Inferior parietal cortex (tissue), 1 donor: ENCODE measurements at regions not wholly inside any gene's neighbourhood (a gene's known extent, or its start where the extent isn't known, plus 50 kb on each side); places are given as distances from the start of the nearest gene placed in this dataset.
"Not testable (repeated sequence)": the region's sequence is repeated elsewhere in the genome, so short reads cannot be mapped to it uniquely, and the experiment has no call there.

Experiments used
- DNase-seq: peaks from one replicate; pipeline ENCODE4 v3.0.0-alpha.2; 2016; ENCODE audit errors: extremely low spot score

DNA sequence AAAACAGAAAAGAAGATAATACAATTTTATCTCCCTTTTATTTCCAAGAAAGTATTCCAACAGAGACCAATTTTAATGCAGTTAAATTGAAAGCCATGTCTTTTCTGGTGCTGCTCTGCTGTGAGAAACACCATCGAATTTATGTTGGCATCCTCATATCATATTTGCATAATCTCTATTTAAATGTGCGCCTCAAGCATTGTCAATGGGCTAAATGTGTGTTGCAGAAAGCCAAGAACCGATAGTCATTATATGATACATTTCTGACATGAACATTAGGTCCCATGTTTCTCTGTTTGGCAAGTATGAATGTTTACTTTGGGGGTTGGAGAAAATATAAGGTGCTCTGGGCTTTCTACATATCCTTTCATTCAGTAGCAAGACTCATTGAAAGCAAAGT lies 1023.5 kb upstream of the CELF2 start:
- DNase-seq: no peak

GRCh38 chr10:9999627-10000026 lies 1018.0 kb upstream of the CELF2 start:
- peak; percentile 44 for DNase-seq

- no peak for DNase-seq
Measured at GRCh38 chr10:10007957-10008356, 1009.7 kb upstream of the CELF2 start.

DNA sequence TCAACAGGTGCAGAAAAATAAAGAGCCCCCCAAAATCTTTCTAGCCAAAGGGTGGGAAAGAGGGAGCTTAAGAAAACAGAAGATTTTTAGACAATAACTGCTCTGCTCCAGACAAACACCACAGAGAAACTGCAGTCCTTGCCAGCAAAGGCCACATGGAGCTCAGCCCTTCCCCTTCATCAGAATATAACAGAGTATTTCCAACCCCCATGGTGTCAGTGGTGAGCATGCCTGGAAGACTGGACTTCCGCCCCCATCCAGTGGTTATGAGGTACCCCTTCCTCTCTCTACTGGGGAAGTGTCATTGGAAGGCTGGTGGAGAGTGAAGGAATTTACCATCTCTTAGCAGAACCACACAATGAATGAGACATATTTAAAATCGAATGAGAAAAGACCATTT lies 1007.3 kb upstream of the CELF2 start:
- no peak for DNase-seq

DNA sequence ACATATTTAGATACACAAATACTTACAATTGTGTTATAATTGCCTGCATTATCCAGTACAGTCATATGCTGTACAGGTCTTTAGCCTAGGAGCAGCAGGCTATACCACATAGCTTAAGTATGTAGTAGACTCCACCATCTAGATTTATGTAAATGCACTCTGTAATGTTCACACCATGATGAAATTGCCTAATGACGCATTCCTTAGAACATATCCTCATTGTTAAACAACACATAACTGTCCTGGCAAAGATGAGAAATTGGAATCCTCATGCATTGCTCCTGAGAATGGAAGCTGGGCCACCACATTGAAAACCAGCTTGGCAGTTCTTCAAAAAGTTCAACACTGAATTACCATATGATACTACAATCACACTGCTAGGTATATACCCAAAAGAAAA lies 1002.8 kb upstream of the CELF2 start:
- DNase-seq: no peak

DNA sequence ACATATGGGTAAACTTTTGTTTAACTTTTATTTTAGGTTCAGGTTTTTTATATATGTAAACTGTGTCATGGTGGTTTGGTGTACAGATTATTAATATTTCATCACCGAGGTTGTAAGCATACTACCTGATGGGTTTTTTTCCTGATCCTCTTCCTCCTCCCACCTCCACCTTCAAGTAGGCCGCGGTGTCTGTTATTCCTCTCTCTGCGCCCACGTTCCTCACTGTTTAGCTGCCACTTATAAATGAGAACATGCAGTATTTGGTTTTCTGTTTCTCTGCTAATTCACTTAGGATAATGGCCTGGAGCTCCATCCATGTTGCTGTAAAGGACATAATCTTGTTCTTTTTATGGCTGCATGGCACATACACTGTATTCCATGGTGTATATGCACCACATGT lies 1000.0 kb upstream of the CELF2 start:
- DNase-seq: no peak

DNA sequence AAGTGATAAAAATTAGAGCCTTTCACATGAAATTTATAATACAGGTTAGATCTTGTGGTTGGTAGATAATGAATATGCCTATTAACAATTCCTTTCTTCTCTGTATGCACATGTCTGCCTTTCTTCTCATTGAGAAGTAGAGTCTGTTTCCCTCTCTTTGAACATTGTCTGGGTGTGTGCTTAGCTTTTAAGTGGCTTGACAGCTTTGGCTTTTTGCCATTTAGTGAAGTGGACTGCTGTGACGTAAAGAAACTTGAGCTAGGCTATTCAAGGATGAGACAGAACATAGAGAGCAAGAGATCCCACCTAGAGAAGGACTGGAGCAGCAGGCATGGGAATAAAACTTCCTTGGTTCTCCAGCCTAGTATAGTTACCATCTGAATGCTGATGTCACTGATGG lies 996.7 kb upstream of the CELF2 start:
- no peak for DNase-seq

GRCh38 chr10:10032991-10033390 lies 984.7 kb upstream of the CELF2 start:
- no peak for DNase-seq

DNA sequence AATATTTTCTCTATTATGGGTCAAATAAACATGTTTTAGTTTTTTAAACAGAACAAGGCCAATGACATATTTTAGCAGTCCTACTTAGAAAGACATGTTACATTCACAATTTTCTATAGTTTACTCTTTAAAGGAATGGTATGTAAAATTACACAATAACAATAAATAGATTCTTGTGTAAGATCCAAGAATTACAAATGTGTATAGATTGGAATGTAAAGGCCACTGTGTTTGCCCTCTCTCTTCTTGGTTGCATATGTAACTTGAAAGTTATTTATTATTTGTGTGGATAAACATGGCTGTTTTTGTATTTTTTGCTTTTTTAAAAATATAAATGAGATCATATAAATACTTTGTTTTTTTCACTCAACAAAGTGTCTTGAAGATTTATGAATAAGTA lies 979.3 kb upstream of the CELF2 start:
- no peak for DNase-seq

DNA sequence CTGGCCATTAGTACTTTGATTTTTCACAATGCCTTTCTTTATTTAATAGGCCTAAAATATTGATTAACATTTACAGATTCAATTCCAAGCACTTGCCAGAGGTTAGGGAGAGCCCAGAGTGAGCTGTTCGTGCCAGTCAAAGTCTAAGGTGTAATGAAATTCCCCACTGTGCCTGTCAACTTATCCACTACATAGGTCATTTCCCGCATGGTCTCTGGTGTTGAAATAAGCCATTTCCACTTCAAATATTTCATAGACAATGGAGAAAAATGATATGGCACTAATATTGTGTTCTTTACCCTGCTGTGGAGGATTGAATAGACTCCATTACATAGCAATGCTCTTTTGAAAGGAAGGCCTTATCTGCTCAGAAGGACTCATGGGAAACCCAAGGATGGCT lies 978.1 kb upstream of the CELF2 start:
- no peak for DNase-seq

DNA sequence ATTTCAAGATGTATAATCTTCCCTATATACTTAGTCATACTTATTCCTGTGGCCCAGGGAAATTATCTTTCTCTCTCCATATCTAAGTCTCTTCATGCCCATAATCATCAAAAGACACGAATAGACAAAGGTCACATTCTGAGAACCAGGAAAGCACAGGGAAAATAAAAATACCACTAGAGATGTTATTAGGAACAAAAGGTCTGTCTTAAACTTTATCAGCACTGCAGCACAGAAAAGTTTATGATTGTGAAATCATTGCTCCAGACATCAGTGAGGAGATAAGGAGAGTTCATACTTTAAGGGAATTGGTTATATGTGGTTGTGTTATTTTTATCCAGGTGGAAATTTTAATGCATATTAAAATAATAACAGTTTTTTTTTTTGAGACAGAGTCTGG lies 974.6 kb upstream of the CELF2 start:
- DNase-seq: no peak

DNA sequence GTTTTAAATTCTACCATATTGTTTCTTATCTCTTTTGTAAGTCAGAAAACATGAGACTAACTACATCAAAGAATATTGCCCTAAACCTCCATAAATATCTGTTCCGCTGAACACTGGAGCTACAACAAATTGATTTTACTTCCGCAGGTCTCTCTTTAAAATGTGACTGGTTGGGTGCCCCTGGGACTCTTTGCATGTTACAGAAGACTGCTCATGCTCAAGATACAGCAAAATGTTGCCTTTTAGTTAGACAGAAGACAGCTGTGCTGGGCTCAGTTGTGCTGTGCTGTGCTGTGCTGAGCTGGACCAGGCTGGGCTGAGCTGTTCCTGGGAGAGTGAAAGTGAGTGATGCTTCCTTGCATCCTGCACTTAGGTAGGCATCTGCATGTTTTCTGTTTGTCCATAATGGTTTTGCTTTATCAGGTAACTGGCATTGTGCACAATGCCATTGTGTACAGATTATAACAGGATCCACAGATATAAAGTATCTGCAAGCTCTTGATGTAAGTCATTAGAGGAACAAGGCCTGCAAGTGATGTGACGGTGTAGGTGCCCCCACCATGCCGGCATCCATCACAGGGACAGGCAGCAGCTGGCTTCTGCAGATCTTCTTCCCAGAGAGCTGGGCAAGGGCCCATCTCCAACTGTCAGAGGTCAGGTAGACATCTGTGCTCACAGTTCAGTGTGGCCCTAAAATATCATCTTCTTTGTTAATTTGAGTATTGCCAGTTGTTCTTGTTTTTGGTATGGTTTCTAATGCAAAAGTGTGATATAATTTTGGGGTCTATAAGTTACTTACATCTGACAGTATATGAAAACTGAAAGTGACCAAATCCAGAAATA lies 972.5 kb upstream of the CELF2 start:
- no peak for DNase-seq

GRCh38 chr10:10045765-10046028 lies 972.0 kb upstream of the CELF2 start:
- DNase-seq: no peak

GRCh38 chr10:10047426-10047825 lies 970.2 kb upstream of the CELF2 start:
- no peak for DNase-seq

DNA sequence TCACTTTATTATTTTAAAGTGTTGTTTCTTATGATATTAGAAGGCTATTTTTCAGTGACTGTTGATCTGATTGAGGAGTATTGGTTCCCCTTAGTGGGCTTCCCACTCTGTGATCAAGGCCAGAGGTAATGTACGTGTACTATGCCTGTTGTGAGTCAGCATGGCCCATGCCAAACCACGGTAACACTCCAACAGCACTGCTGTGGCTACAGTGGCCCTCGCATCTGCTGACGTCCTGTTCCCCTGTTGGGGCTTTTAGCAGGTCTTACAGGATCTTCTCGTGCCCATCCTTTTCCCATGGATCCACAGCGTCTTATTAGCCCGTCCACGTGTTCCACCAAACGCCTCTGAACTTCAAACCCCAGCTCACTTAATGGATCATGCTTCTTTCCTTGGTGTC lies 964.6 kb upstream of the CELF2 start:
- no peak for DNase-seq

DNA sequence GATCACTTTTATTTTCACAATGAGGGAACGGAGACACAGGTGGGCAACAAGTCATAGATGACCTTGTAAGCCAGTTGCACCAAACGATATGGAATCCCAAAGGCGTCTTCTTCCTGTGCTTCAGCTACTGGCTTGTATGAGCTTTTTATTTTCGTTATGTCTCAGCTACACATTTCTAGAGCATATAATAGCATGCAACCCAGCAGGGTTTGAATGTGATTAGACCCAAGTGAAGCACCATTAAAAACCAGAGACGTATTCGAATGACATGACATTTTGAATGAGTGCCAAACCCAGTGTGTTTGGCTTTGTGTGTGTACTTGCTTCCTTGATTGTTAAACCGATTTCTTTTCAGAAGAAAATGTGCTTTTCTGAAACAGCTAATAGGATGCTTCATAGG lies 963.2 kb upstream of the CELF2 start:
- no peak for DNase-seq

GRCh38 chr10:10055656-10056442 lies 961.8 kb upstream of the CELF2 start:
- DNase-seq: no peak

- no peak for DNase-seq
Measured at GRCh38 chr10:10056961-10057360, 960.7 kb upstream of the CELF2 start.

- DNase-seq: no peak
Measured at GRCh38 chr10:10067644-10068043, 950.0 kb upstream of the CELF2 start.

DNA sequence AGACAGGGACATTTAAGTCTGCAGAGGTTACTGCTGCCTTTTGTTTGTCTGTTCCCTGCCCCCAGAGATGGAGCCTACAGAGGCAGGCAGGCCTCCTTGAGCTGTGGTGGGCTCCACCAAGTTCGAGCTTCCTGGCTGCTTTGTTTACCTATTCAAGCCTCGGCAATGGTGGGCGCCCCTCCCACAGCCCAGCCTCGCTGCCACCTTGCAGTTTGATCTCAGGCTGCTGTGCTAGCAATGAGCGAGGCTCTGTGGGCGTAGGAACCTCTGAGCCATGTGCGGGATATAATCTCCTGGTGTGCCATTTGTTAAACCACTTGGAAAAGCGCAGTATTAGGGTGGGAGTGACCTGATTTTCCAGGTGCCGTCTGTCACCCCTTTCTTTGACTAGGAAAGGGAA lies 942.8 kb upstream of the CELF2 start:
- not testable (repeated sequence) for DNase-seq

GRCh38 chr10:10078446-10078845 lies 939.2 kb upstream of the CELF2 start:
- no peak for DNase-seq

GRCh38 chr10:10092581-10092980 lies 925.1 kb upstream of the CELF2 start:
- no peak for DNase-seq

DNA sequence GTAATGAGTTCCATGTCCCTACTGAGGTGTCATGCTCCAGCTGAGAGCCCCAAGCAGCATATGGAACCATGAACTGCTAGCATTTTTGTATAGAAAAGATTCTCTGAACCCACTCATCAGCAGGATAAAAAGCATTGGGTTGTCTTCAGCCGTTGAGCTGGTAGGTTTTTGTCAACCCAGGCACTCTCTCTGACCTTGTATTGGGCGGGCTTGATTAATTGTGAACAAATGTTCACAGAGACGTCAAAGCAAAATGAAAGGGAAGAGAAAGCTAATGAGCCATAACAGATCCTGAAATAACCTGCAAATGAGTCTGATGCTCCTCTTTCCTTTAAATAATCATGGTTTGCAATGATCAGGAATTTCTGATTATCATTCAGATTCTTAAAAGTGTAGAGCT lies 924.7 kb upstream of the CELF2 start:
- no peak for DNase-seq

DNA sequence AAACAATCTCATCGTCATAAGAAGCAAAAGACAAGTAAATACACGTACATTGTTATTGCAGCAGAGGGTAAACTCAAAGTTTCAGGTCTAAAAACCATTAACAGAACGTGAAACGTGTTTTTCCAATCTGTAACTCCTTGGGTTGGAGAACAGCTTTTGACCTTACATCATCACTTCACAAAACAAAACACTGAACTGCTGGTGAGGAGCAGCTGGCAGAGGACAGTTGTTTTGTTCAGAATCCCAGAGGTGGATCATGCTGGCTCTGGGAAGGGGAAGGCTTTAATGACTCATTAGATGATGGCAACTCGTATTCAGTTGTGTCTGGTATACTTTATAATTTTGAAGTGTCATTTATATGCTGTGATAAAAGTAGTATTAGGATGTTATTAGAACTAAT lies 923.0 kb upstream of the CELF2 start:
- no peak for DNase-seq
